Thoracic aorta (tissue), 2 donors: ENCODE measurements at regions not wholly inside any gene's neighbourhood (a gene's known extent, or its start where the extent isn't known, plus 50 kb on each side); places are given as distances from the start of the nearest gene placed in this dataset.

ENCODE experiments used
- ATAC-seq: fragments of 150-250 bp; one replicate; pipeline ENCODE4 v1.8.0; 2017; ENCODE audit warnings: low read depth; ENCODE audit not compliant: insufficient number of reproducible peaks, low FRiP score
- DNase-seq: peaks from one replicate; pipeline ENCODE4 v3.0.0-alpha.2; 2020; ENCODE audit warnings: low spot score
- H3K27ac ChIP-seq, 2 donors: fragments of 200-600 bp; sonication (generic); 1 replicate in 1 of 2; 2 replicates in 1 of 2; pipeline ENCODE4 v1.5.1; 2016; ENCODE audit warnings: mild to moderate bottlenecking in 2 of 2, moderate library complexity in 2 of 2
- H3K27me3 ChIP-seq: fragments of 200-600 bp; sonication (generic); replicated peaks from 2 replicates; pipeline ENCODE4 v1.6.0; 2016; ENCODE audit warnings: mild to moderate bottlenecking; ENCODE audit not compliant: insufficient read depth
- H3K36me3 ChIP-seq: fragments of 200-600 bp; sonication (generic); one replicate; pipeline ENCODE4 v1.5.1; 2016
- H3K4me1 ChIP-seq, 2 donors: fragments of 200-600 bp; sonication (generic); 1 replicate in 1 of 2; 2 replicates in 1 of 2; pipeline versions ENCODE4 v1.5.1 to v1.6.0; 2016; ENCODE audit warnings: low read depth in 2 of 2, mild to moderate bottlenecking in 1 of 2; ENCODE audit not compliant: control insufficient read depth in 1 of 2
- H3K4me3 ChIP-seq: fragments of 200-600 bp; sonication (generic); 2 replicates; pipeline ENCODE4 v1.5.1; 2016; ENCODE audit warnings: mild to moderate bottlenecking
- H3K9me3 ChIP-seq: fragments of 200-600 bp; sonication (generic); 2 replicates; pipeline ENCODE4 v1.5.1; 2016
- TF ChIP-seq, protein P1 (sequence below): fragments of 200-600 bp; sonication (generic); IDR thresholded peaks from one replicate; pipeline ENCODE4 v1.5.1; 2019; ENCODE audit warnings: antibody characterized with exemption

DNA sequence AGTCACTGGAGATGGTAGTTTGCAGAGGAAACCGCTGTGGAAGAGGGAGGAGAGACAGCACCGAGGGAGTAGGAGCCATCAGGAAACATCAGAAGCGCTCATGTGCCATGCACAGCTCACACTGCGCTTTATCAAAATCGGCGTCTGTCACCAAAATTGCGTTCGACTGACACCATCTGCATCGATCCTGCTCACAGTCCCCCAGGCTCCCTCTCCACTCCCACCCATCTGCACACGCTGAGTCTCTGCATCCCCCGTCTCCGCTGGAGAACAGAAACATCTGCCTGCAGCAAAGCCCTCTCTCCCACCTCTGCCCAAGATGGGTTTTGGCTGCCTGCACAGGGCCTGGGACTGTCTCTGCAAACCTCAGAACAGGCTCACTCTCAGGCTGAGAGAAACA is 187.5 kb upstream of the RPL38 start:
- no peaks in the 10 kb centered on the region for H3K4me1 ChIP-seq
- no peaks in the 10 kb centered on the region for H3K27me3 ChIP-seq
- H3K9me3 ChIP-seq = no peaks in the 10 kb centered on the region
- no peak overlapping the region for H3K4me3 ChIP-seq
- no peak for ATAC-seq
- DNase-seq = no peak
- no peaks in the 10 kb centered on the region for H3K36me3 ChIP-seq
- TF ChIP-seq, protein P1, sequence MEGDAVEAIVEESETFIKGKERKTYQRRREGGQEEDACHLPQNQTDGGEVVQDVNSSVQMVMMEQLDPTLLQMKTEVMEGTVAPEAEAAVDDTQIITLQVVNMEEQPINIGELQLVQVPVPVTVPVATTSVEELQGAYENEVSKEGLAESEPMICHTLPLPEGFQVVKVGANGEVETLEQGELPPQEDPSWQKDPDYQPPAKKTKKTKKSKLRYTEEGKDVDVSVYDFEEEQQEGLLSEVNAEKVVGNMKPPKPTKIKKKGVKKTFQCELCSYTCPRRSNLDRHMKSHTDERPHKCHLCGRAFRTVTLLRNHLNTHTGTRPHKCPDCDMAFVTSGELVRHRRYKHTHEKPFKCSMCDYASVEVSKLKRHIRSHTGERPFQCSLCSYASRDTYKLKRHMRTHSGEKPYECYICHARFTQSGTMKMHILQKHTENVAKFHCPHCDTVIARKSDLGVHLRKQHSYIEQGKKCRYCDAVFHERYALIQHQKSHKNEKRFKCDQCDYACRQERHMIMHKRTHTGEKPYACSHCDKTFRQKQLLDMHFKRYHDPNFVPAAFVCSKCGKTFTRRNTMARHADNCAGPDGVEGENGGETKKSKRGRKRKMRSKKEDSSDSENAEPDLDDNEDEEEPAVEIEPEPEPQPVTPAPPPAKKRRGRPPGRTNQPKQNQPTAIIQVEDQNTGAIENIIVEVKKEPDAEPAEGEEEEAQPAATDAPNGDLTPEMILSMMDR = no peak
- H3K27ac ChIP-seq = no peak overlapping the region

DNA sequence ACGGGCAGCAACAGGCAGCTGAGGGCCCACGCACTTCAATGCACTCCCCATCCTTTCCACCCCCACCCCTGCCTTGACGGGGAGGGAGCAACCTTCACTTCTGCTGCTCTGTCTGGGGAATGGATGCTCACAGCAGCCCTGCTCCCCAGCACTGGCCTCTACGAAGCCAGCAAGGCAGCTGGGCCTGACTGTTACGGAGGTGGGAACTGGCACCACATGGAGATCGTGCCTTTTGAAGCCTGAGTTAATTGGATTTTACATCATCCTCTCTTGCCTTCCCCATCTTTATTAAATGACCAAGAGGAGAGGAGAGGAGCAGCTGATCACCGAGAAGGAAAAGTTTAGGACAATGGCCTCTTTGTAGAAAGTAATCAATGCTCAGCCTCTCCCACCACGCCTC is 187.0 kb upstream of the RPL38 start:
- H3K4me3 ChIP-seq = no peak overlapping the region
- ATAC-seq (no peak), DNase-seq (no peak)
- TF ChIP-seq, protein P1 = no peak
- no peaks in the 10 kb centered on the region for H3K9me3 ChIP-seq
- no peaks in the 10 kb centered on the region for H3K36me3 ChIP-seq
- H3K4me1 ChIP-seq = no peaks in the 10 kb centered on the region
- H3K27me3 ChIP-seq = no peaks in the 10 kb centered on the region
- no peak overlapping the region for H3K27ac ChIP-seq

DNA sequence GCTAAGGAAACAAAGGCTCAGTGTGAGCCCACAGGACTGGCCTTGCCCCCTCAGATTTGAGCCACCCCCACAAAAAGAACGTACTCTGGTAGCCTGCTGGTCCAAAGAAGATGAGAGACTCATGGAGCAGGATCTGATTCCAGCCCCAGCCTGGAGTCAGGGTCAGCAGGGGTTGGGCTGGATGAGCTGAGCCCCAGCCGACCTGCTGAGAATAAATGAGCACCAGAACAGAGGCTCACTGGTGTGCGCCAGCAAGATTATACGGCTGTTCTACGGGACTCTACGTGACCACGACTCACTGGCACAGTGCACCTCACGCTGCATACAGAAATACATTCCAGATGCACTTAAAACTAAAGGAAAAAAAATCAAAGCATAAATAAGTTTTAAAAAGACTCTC is 186.0 kb upstream of the RPL38 start:
- H3K27me3 ChIP-seq = no peaks in the 10 kb centered on the region
- no peak overlapping the region for H3K27ac ChIP-seq
- H3K9me3 ChIP-seq = no peaks in the 10 kb centered on the region
- H3K36me3 ChIP-seq = no peaks in the 10 kb centered on the region
- H3K4me1 ChIP-seq = no peaks in the 10 kb centered on the region
- ATAC-seq (no peak), DNase-seq (no peak)
- TF ChIP-seq, protein P1 = no peak
- no peak overlapping the region for H3K4me3 ChIP-seq

DNA sequence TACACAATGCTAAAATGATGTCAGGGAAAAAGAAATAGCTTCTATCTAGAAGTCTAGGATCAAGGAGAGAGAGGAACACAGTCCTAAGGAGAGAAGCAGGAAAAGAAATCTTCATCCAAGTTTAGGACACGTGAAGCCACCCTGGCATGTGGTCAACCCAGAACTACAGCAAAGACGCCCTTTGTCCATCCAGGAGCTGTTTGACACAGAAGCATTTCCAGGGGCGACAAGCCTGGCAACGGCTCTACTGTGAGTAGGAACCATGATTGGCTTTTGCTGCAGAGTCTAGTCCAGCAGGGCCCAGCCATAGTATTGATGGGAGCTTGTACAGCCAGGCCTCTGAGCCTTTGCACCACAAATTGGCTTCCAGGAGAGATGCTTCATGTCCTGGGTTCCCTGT is 185.4 kb upstream of the RPL38 start:
- TF ChIP-seq, protein P1 = no peak
- ATAC-seq = no peak
- Histone ChIP-seq H3K27me3 (no peaks in the 10 kb centered on the region), H3K9me3 (no peaks in the 10 kb centered on the region), H3K27ac (no peak overlapping the region), H3K36me3 (no peaks in the 10 kb centered on the region), H3K4me3 (no peak overlapping the region), H3K4me1 (no peaks in the 10 kb centered on the region)
- no peak for DNase-seq

DNA sequence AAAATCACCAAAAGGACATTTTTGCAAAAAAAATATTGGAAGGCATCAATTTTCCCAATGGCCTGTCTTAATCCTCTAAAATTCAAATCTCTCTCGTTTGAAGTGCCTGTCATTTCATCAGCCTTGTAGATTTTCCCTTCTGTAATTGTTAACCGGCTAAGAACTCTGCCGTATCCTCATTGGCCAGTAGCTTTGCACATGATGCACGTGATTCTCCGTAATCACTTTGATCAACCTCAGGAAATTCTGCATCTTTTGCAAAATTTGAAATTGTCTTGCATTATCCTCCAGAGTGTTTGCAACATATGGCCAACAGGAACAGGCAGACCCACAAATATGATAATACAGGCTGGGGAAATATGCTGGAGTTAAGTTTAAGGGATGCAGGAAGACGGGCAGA is 184.2 kb upstream of the RPL38 start:
- TF ChIP-seq, protein P1 = no peak
- no peak for DNase-seq
- H3K36me3 ChIP-seq = no peaks in the 10 kb centered on the region

More for the DNA sequence above, 184.2 kb upstream of the RPL38 start:
- H3K4me1 ChIP-seq = no peaks in the 10 kb centered on the region
- no peak overlapping the region for H3K27ac ChIP-seq
- no peaks in the 10 kb centered on the region for H3K27me3 ChIP-seq
- no peaks in the 10 kb centered on the region for H3K9me3 ChIP-seq
- ATAC-seq = no peak
- no peak overlapping the region for H3K4me3 ChIP-seq
